GM23248 (cell line): ENCODE measurements at regions not wholly inside any gene's neighbourhood (a gene's known extent, or its start where the extent isn't known, plus 50 kb on each side); places are given as distances from the start of the nearest gene placed in this dataset.

ENCODE experiments used
- EZH2 ChIP-seq: fragments of 200-600 bp; sonication (generic); IDR thresholded peaks from 2 replicates; pipeline ENCODE4 v1.6.1; 2018; ENCODE audit warnings: antibody characterized with exemption, mild to moderate bottlenecking; ENCODE audit not compliant: insufficient read depth, poor library complexity, severe bottlenecking
- EZH2phosphoT487 ChIP-seq: fragments of 200-600 bp; sonication (generic); IDR thresholded peaks from 2 replicates; pipeline ENCODE4 v1.6.1; 2018; ENCODE audit warnings: antibody characterized with exemption, moderate library complexity, mild to moderate bottlenecking, low read depth; ENCODE audit not compliant: insufficient read depth

DNA sequence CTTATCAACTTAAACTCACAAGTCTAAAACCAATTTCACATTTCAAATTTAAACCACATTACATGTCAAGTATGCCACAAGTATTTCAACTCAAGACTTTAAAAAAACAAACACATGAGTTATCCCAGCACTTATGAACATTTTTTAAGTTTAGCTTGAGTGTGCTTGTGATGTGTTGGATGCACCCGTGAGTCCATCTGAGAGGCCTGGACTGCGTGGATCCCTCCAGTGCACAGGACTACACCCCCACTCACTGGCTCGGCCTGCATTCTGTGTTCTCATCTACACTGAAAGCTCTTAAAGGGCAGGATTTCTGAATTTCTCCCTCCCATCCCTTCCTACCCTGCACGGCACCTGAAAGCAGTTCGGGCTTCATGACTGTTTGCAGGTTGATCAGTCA lies 128.8 kb upstream of the CD93 start:
- TF ChIP-seq EZH2, result no peak
- TF ChIP-seq EZH2phosphoT487, result no peak
